ENCODE measurements at regions not wholly inside any gene's neighbourhood (a gene's known extent, or its start where the extent isn't known, plus 50 kb on each side); places are given as distances from the start of the nearest gene placed in this dataset.
A peak's percentile ranks its signal among the peaks of the same experiment; 100 is the strongest.

DNA sequence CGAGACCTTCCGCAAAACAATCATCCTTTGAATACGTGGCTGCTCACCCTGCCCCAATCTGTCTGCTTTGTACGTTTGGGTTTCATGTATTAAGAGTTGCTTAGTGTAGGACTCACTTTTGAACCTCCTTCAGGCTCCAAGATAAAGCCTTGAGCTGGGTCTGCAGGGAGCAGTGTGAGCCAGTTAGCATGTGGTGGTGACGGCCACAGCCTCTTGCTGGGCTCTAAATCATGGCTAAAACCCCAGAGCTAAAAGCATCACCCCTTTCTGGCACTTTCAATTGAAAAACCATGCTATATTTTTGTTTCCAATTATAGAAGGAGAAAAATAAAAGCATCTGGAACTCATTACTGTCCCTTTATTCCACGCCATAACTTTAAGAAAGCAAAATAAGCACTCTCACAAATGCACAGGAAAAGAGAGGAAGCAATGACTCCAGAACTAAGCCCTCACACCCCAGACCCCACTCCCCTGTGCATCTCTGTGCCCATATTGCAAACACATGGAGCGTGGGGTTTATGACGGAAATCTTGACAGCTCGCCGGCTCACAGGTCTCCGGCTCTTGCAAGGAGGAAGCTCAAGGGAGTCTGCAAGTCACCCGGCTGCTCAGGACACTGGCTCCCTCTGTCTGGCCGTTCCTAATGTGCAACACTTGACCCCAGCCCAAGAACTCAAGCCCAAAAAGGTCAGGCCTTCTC is 135.5 kb downstream of the MIS18A start:
- Histone ChIP-seq H3K36me3 (replicated peaks in 1 of 2; ENCODE audit: insufficient read depth in 1 of 2, low read depth in 2 of 2) (no peaks in the 10 kb centered on the region), H3K4me3 (no peak overlapping the region), H3K27ac (no peak overlapping the region), H3K27me3 (no peaks in the 10 kb centered on the region), H3K9me3 (no peaks in the 10 kb centered on the region), H3K4me1 (no peaks in the 10 kb centered on the region)
- 63 to 72% methylated on average over 10 to 13 of the region's 13 CpGs for WGBS, 2 donors
- intact Hi-C loops (cut with DNase I) = no loop called here
- no peak for ATAC-seq
- TF ChIP-seq POLR2A (IDR thresholded peaks at IDR 0.05) = no peak
- TF ChIP-seq, protein P1, sequence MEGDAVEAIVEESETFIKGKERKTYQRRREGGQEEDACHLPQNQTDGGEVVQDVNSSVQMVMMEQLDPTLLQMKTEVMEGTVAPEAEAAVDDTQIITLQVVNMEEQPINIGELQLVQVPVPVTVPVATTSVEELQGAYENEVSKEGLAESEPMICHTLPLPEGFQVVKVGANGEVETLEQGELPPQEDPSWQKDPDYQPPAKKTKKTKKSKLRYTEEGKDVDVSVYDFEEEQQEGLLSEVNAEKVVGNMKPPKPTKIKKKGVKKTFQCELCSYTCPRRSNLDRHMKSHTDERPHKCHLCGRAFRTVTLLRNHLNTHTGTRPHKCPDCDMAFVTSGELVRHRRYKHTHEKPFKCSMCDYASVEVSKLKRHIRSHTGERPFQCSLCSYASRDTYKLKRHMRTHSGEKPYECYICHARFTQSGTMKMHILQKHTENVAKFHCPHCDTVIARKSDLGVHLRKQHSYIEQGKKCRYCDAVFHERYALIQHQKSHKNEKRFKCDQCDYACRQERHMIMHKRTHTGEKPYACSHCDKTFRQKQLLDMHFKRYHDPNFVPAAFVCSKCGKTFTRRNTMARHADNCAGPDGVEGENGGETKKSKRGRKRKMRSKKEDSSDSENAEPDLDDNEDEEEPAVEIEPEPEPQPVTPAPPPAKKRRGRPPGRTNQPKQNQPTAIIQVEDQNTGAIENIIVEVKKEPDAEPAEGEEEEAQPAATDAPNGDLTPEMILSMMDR (IDR thresholded peaks at IDR 0.05) = no peak
- peak in 2 of 4 donors; percentile 3 to 23 for DNase-seq

DNA sequence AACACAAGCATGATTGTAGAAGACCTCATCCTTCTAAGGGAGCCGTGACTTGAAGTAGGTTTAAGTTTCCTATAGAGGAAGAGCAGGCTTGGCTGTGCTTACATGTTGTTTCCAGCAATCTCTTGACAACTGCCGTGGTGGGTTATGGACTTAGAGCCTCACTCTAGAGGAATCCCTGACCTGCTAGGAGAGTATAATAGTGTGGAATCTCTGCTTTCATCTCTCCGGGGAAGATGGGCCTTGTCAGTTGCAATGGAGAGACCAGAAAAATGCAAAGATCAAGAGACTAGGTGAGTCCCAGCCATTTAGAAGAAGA is 137.6 kb downstream of the MIS18A start:
- no peak overlapping the region for H3K27ac ChIP-seq
- TF ChIP-seq POLR2A (IDR thresholded peaks at IDR 0.05) = no peak
- TF ChIP-seq, protein P1 (IDR thresholded peaks at IDR 0.05) = no peak
- no peak overlapping the region for H3K4me3 ChIP-seq
- H3K27me3 ChIP-seq = no peaks in the 10 kb centered on the region
- ATAC-seq (no peak), DNase-seq (no peak)
- H3K4me1 ChIP-seq = no peaks in the 10 kb centered on the region
- intact Hi-C loops (cut with DNase I) = no loop called here
- 68 to 74% methylated on average over 3 of the region's 3 CpGs for WGBS, 2 donors
- H3K9me3 ChIP-seq = no peaks in the 10 kb centered on the region
- no peaks in the 10 kb centered on the region for H3K36me3 ChIP-seq (replicated peaks in 1 of 2; ENCODE audit: insufficient read depth in 1 of 2, low read depth in 2 of 2)

DNA sequence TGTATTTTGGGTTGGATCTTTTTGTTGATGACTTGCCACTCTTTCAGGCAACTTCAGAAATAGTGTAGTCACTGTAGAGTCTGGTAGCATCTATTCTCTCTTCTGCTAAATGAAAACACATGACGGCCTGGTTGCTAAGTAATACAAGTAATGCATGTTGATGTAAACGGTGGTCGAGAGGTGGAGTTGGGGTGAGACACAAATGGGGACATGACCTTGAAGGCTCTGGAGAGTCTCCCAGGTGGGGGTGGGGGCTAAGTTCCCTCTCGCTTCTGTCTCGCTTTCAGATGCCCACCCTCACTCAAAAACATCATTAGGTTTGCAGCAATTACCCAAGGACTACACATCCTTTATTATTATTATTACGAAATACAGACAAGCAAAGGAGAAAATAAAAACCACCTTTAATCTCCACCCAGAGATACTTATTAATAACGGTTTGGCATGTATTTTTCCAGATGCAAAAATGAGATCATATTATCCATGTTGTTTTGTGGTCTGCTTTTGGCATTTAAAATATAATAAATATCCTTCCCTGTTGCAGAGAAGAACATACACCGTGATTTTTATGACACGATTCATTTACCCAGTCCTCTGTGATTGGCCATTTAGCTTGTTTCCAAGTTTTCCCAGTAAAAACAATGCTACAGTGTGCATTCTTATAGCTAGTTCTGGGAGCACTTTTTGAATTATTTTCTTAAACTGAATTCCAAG is 138.1 kb downstream of the MIS18A start:
- Histone ChIP-seq H3K27ac (no peak overlapping the region), H3K27me3 (no peaks in the 10 kb centered on the region), H3K36me3 (replicated peaks in 1 of 2; ENCODE audit: insufficient read depth in 1 of 2, low read depth in 2 of 2) (no peaks in the 10 kb centered on the region), H3K9me3 (no peaks in the 10 kb centered on the region), H3K4me3 (no peak overlapping the region), H3K4me1 (no peaks in the 10 kb centered on the region)
- ATAC-seq = no peak
- no peak for TF ChIP-seq POLR2A (IDR thresholded peaks at IDR 0.05)
- TF ChIP-seq, protein P1 (IDR thresholded peaks at IDR 0.05) = no peak
- no peak for DNase-seq
- WGBS, 2 donors = 61 to 73% methylated on average over 9 of the region's 9 CpGs
- intact Hi-C loops (cut with DNase I) = no loop called here

DNA sequence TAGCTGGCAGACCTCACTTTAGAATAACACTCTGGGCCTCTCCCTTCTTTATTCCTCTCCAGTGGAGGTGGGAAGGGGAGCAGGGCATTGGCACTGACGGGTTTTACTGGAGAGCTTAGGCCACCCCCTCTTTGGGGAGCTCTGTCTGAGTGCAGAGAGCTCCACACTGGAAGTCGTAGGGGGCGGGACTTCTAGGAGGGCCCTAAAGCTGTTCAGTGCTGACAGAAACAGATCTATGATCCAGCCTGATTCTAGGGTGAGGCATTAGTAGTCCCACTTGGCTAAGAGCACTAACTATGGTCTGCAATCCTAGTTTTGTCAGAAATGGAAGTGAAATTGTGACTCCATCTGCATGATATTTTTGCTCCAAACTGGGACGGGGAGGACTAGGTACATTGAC is 138.7 kb downstream of the MIS18A start:
- no peak for TF ChIP-seq POLR2A (IDR thresholded peaks at IDR 0.05)
- TF ChIP-seq, protein P1 (IDR thresholded peaks at IDR 0.05) = no peak
- no peak overlapping the region for H3K4me3 ChIP-seq
- DNase-seq (no peak), ATAC-seq (no peak)
- H3K9me3 ChIP-seq = no peaks in the 10 kb centered on the region
- H3K27ac ChIP-seq = no peak overlapping the region
- intact Hi-C loops (cut with DNase I) = no loop called here
- H3K27me3 ChIP-seq = no peaks in the 10 kb centered on the region
- H3K4me1 ChIP-seq = no peaks in the 10 kb centered on the region
- no peaks in the 10 kb centered on the region for H3K36me3 ChIP-seq (replicated peaks in 1 of 2; ENCODE audit: insufficient read depth in 1 of 2, low read depth in 2 of 2)
- 61 to 65% methylated on average over 3 to 4 of the region's 4 CpGs for WGBS, 2 donors

DNA sequence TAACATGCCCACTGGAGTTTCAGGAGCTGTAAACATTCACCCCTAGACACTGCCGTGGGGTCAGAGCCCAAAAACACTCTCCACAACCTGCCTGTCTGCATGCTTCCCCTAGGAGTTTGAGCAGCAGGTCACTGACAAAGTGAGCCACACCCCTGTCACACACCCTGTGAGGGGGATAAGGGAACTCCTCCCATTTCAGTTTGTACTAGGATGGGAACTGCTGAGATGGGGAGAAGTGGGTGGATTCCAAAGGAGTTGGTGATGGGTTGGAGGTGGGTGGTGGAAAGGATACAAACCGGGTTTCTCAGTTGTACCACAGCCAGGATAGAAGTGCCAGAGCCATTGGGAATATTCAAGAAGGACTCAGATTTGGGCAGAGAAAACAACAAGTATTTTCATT is 140.2 kb downstream of the MIS18A start:
- intact Hi-C loops (cut with DNase I) = no loop called here
- TF ChIP-seq POLR2A (IDR thresholded peaks at IDR 0.05) = no peak
- TF ChIP-seq, protein P1 (IDR thresholded peaks at IDR 0.05) = no peak
- no peaks in the 10 kb centered on the region for H3K4me1 ChIP-seq
- H3K4me3 ChIP-seq = no peak overlapping the region
- H3K27me3 ChIP-seq = no peaks in the 10 kb centered on the region
- ATAC-seq = no peak
- DNase-seq = no peak
- H3K36me3 ChIP-seq (replicated peaks in 1 of 2; ENCODE audit: insufficient read depth in 1 of 2, low read depth in 2 of 2) = no peaks in the 10 kb centered on the region
- H3K9me3 ChIP-seq = no peaks in the 10 kb centered on the region
- 59 to 71% methylated on average over 2 of the region's 2 CpGs for WGBS, 2 donors
- no peak overlapping the region for H3K27ac ChIP-seq
